ENCODE measurements at regions not wholly inside any gene's neighbourhood (a gene's known extent, or its start where the extent isn't known, plus 50 kb on each side); places are given as distances from the start of the nearest gene placed in this dataset.

DNA sequence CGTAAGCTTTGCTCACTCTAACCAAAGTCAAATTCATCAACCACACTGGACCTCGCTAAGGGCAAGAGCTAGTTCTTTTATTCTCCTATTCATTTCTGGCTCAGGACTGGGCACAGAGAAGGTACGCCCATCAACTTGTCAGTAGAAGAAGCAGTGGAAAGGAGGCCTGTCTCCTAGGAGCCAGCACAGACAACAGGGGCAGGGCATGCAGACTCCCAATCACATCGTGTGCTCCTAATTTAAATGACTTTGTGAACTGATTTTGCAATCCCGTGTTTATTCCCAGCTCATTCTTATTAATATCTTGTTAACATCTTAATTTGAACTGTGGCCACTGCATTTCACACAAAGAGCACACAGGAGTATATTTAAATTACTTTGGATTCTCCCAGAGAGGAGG is 161.1 kb upstream of the BCL6 start:
- Histone ChIP-seq H3K9me1 (replicated peaks; ENCODE audit: control insufficient read depth, extremely low read depth, insufficient read depth, low read length) (no peaks in the 10 kb centered on the region), H2AFZ (ENCODE audit: low read depth, low read length) (no peak overlapping the region), H3K4me2 (ENCODE audit: insufficient read depth, low read length) (no peak overlapping the region), H3K4me1 (ENCODE audit: control insufficient read depth, extremely low read depth, insufficient read depth, low read length) (no peaks in the 10 kb centered on the region), H3K27ac (ENCODE audit: insufficient read depth, low read depth, low read length) (no peak overlapping the region), H3K36me3 (ENCODE audit: control insufficient read depth in 2 of 2, extremely low read depth in 1 of 2, insufficient read depth in 2 of 2, low read length in 2 of 2) (no peaks in the 10 kb centered on the region), H4K20me1 (replicated peaks; ENCODE audit: control insufficient read depth, extremely low read depth, insufficient read depth, low read length) (no peaks in the 10 kb centered on the region), H3K4me3 (replicated peaks in 1 of 3; ENCODE audit: insufficient read depth in 1 of 3, low read depth in 1 of 3, low read length in 3 of 3) (no peak overlapping the region), H3K9me3 (replicated peaks; ENCODE audit: control insufficient read depth, insufficient read depth, low read length) (no peaks in the 10 kb centered on the region), H3K27me3 (ENCODE audit: control insufficient read depth in 2 of 2, insufficient read depth in 2 of 2, low read length in 2 of 2) (peaks cover 0 to 2% of the 10 kb centered on the region in 2 experiments), H3K79me2 (ENCODE audit: control insufficient read depth, insufficient read depth, low read length) (no peaks in the 10 kb centered on the region), H3K9ac (replicated peaks; ENCODE audit: extremely low read depth, insufficient read depth, low read length) (no peak overlapping the region)
- intact Hi-C loops (cut with micrococcal nuclease): no loop called here
- ChIA-PET POLR2A (no interaction called here), CTCF (interaction anchor here (1.2 to 1.6 kb wide), 2 partner anchors 9 kb away, joined by 3 to 6 read pairs; no protein-coding TSS in a partner anchor)
- DNase-seq (ENCODE audit: low read depth, low spot score): no peak
- BruUV-seq (replicated peaks): no TSS peak
- TF ChIP-seq, protein P1, sequence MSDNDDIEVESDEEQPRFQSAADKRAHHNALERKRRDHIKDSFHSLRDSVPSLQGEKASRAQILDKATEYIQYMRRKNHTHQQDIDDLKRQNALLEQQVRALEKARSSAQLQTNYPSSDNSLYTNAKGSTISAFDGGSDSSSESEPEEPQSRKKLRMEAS (IDR thresholded peaks at IDR 0.05; ENCODE audit: insufficient read depth, insufficient read length): no peak
- TF ChIP-seq EZH2 (IDR thresholded peaks at IDR 0.05; ENCODE audit: borderline replicate concordance, low read depth, low read length, severe bottlenecking) (no peak), MYC (IDR thresholded peaks at IDR 0.05; ENCODE audit: low read depth, low read length) (no peak), POLR2A (IDR thresholded peaks at IDR 0.05; ENCODE audit: low read depth, low read length) (no peak), FOS (IDR thresholded peaks at IDR 0.05; ENCODE audit: borderline replicate concordance, insufficient read depth, low read length) (no peak)
- dilution Hi-C loops (cut with MboI; ENCODE audit: extremely low pct_ligation_motif_present, low sequenced_read_pairs): no loop called here
- FAIRE-seq: no peak

DNA sequence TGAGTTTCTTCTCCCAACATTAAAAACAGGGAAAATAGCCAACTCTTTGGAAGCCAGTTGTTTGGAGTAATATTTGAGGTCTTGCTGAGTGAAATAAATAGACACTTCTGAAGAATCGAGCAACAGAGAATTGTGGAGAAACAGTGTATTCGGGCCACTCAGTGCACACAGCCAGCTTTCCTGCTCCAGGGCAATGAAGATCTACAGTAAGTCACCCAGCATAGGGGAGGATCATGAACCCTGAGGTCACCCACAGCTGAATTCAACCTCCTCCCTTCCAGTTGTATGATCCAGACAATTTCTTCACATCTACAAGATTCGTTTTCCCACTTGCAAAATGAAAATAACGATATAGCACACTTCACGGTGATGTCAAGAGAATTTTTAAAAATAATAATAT is 161.7 kb upstream of the BCL6 start:
- Histone ChIP-seq H3K9me3 (replicated peaks; ENCODE audit: control insufficient read depth, insufficient read depth, low read length) (no peaks in the 10 kb centered on the region), H3K4me1 (ENCODE audit: control insufficient read depth, extremely low read depth, insufficient read depth, low read length) (no peaks in the 10 kb centered on the region), H3K4me3 (replicated peaks in 1 of 3; ENCODE audit: insufficient read depth in 1 of 3, low read depth in 1 of 3, low read length in 3 of 3) (no peak overlapping the region), H2AFZ (ENCODE audit: low read depth, low read length) (no peak overlapping the region), H3K4me2 (ENCODE audit: insufficient read depth, low read length) (no peak overlapping the region), H3K27ac (ENCODE audit: insufficient read depth, low read depth, low read length) (no peak overlapping the region), H3K79me2 (ENCODE audit: control insufficient read depth, insufficient read depth, low read length) (no peaks in the 10 kb centered on the region), H3K36me3 (ENCODE audit: control insufficient read depth in 2 of 2, extremely low read depth in 1 of 2, insufficient read depth in 2 of 2, low read length in 2 of 2) (no peaks in the 10 kb centered on the region), H3K27me3 (ENCODE audit: control insufficient read depth in 2 of 2, insufficient read depth in 2 of 2, low read length in 2 of 2) (peaks cover 0 to 2% of the 10 kb centered on the region in 2 experiments), H4K20me1 (replicated peaks; ENCODE audit: control insufficient read depth, extremely low read depth, insufficient read depth, low read length) (no peaks in the 10 kb centered on the region), H3K9me1 (replicated peaks; ENCODE audit: control insufficient read depth, extremely low read depth, insufficient read depth, low read length) (no peaks in the 10 kb centered on the region), H3K9ac (replicated peaks; ENCODE audit: extremely low read depth, insufficient read depth, low read length) (no peak overlapping the region)
- intact Hi-C loops (cut with micrococcal nuclease) (no loop called here), dilution Hi-C loops (cut with MboI; ENCODE audit: extremely low pct_ligation_motif_present, low sequenced_read_pairs) (no loop called here)
- CTCF ChIA-PET: interaction anchor here (1.2 to 1.6 kb wide), 2 partner anchors 9 to 10 kb away, joined by 3 to 6 read pairs; no protein-coding TSS in a partner anchor
- FAIRE-seq (no peak), DNase-seq (ENCODE audit: low read depth, low spot score) (no peak)
- TF ChIP-seq GATA2 (IDR thresholded peaks at IDR 0.05; ENCODE audit: insufficient read depth, insufficient read length, low read depth, low read length): no peak
- no peak for TF ChIP-seq POLR2AphosphoS5 (IDR thresholded peaks at IDR 0.05; ENCODE audit: insufficient read depth, low read depth, low read length)
- TF ChIP-seq, protein P2, sequence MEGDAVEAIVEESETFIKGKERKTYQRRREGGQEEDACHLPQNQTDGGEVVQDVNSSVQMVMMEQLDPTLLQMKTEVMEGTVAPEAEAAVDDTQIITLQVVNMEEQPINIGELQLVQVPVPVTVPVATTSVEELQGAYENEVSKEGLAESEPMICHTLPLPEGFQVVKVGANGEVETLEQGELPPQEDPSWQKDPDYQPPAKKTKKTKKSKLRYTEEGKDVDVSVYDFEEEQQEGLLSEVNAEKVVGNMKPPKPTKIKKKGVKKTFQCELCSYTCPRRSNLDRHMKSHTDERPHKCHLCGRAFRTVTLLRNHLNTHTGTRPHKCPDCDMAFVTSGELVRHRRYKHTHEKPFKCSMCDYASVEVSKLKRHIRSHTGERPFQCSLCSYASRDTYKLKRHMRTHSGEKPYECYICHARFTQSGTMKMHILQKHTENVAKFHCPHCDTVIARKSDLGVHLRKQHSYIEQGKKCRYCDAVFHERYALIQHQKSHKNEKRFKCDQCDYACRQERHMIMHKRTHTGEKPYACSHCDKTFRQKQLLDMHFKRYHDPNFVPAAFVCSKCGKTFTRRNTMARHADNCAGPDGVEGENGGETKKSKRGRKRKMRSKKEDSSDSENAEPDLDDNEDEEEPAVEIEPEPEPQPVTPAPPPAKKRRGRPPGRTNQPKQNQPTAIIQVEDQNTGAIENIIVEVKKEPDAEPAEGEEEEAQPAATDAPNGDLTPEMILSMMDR (IDR thresholded peaks at IDR 0.05; ENCODE audit: extremely low read depth in 1 of 2, insufficient read depth in 1 of 2, low read depth in 1 of 2, low read length in 2 of 2): no peak
- TF ChIP-seq EZH2 (IDR thresholded peaks at IDR 0.05; ENCODE audit: borderline replicate concordance, low read depth, low read length, severe bottlenecking): no peak
- no peak for TF ChIP-seq JUN (IDR thresholded peaks at IDR 0.05; ENCODE audit: borderline replicate concordance, insufficient read depth, insufficient read length, low read depth)
- no peak for TF ChIP-seq POLR2A (IDR thresholded peaks at IDR 0.05; ENCODE audit: low read depth, low read length)
- TF ChIP-seq, protein P1 (IDR thresholded peaks at IDR 0.05; ENCODE audit: insufficient read depth, insufficient read length): no peak
- TF ChIP-seq MYC (IDR thresholded peaks at IDR 0.05; ENCODE audit: low read depth, low read length): no peak
- no peak for TF ChIP-seq FOS (IDR thresholded peaks at IDR 0.05; ENCODE audit: borderline replicate concordance, insufficient read depth, low read length)
- POLR2A ChIA-PET: no interaction called here
- no TSS peak for BruUV-seq (replicated peaks)
